KMS-11 (cell line): ENCODE measurements at regions not wholly inside any gene's neighbourhood (a gene's known extent, or its start where the extent isn't known, plus 50 kb on each side); places are given as distances from the start of the nearest gene placed in this dataset.

Experiments used
- H2AFZ ChIP-seq: fragments of 200-600 bp; sonication (generic); 2 replicates; pipeline ENCODE4 v1.6.1; 2016; ENCODE audit warnings: antibody characterized with exemption, mixed run types, low read depth
- H3K27ac ChIP-seq: fragments of 200-600 bp; sonication (generic); 2 replicates; pipeline ENCODE4 v1.6.1; 2016; ENCODE audit warnings: mild to moderate bottlenecking, mixed run types
- H3K27me3 ChIP-seq: fragments of 200-600 bp; sonication (generic); 2 replicates; pipeline ENCODE4 v1.6.1; 2017; ENCODE audit warnings: mild to moderate bottlenecking, low read depth, mixed run types, moderate library complexity; ENCODE audit not compliant: insufficient read depth
- H3K36me3 ChIP-seq: fragments of 200-600 bp; sonication (generic); 2 replicates; pipeline ENCODE4 v1.6.1; 2017; ENCODE audit warnings: mild to moderate bottlenecking, mixed run types; ENCODE audit not compliant: insufficient read depth
- H3K4me1 ChIP-seq: fragments of 200-600 bp; sonication (generic); 2 replicates; pipeline ENCODE4 v1.6.1; 2016; ENCODE audit warnings: mild to moderate bottlenecking, low read depth, mixed run types; ENCODE audit not compliant: poor library complexity, severe bottlenecking
- H3K4me2 ChIP-seq: fragments of 200-600 bp; sonication (generic); 2 replicates; pipeline ENCODE4 v1.7.0; 2016; ENCODE audit warnings: mild to moderate bottlenecking, mixed run types
- H3K4me3 ChIP-seq: fragments of 200-600 bp; sonication (generic); IDR thresholded peaks from 2 replicates; pipeline ENCODE4 v1.6.1; 2017; ENCODE audit warnings: low read depth, low read length, mixed read lengths; ENCODE audit not compliant: insufficient read depth
- H3K79me2 ChIP-seq: fragments of 200-600 bp; sonication (generic); 2 replicates; pipeline ENCODE4 v1.6.1; 2016; ENCODE audit warnings: low read depth, mixed run types; ENCODE audit not compliant: insufficient read depth
- H3K9ac ChIP-seq: fragments of 200-600 bp; sonication (generic); 2 replicates; pipeline ENCODE4 v1.6.1; 2016; ENCODE audit warnings: mild to moderate bottlenecking, mixed run types
- H4K20me1 ChIP-seq: fragments of 200-600 bp; sonication (generic); 2 replicates; pipeline ENCODE4 v1.6.1; 2016; ENCODE audit warnings: mild to moderate bottlenecking, mixed run types; ENCODE audit not compliant: insufficient read depth
- CTCF ChIP-seq: fragments of 200-600 bp; sonication (generic); conservative IDR thresholded peaks from 2 replicates; pipeline ENCODE4 v1.6.1; 2017; ENCODE audit warnings: low read depth, mild to moderate bottlenecking, antibody characterized with exemption, low read length, moderate library complexity, mixed read lengths

- Histone ChIP-seq H3K36me3 (no peaks in the 10 kb centered on the region), H4K20me1 (no peaks in the 10 kb centered on the region), H3K9ac (no peak overlapping the region), H3K4me2 (no peak overlapping the region), H3K79me2 (no peaks in the 10 kb centered on the region), H2AFZ (no peak overlapping the region), H3K4me1 (peaks cover 8% of the 10 kb centered on the region), H3K27me3 (no peaks in the 10 kb centered on the region), H3K4me3 (no peak overlapping the region), H3K27ac (no peak overlapping the region)
- TF ChIP-seq CTCF, result no peak
Observed at GRCh38 chr2:150232871-150233270, 254.6 kb downstream of the RND3 start.

GRCh38 chr2:150232321-150232720 lies 255.1 kb downstream of the RND3 start:
- peaks cover 8% of the 10 kb centered on the region for H3K4me1 ChIP-seq
- no peak for TF ChIP-seq CTCF
- no peak overlapping the region for H2AFZ ChIP-seq
- no peaks in the 10 kb centered on the region for H3K27me3 ChIP-seq
- no peak overlapping the region for H3K4me3 ChIP-seq
- H4K20me1 ChIP-seq, result no peaks in the 10 kb centered on the region
- H3K27ac ChIP-seq, result no peak overlapping the region
- no peaks in the 10 kb centered on the region for H3K36me3 ChIP-seq
- no peaks in the 10 kb centered on the region for H3K79me2 ChIP-seq
- H3K4me2 ChIP-seq, result no peak overlapping the region
- H3K9ac ChIP-seq, result no peak overlapping the region

GRCh38 chr2:150230616-150231015 lies 256.9 kb downstream of the RND3 start:
- no peaks in the 10 kb centered on the region for H3K36me3 ChIP-seq

GRCh38 chr2:150230004-150230403 lies 257.5 kb downstream of the RND3 start:
- Histone ChIP-seq H3K4me1 (peaks cover 2% of the 10 kb centered on the region), H3K4me2 (no peak overlapping the region), H3K4me3 (no peak overlapping the region)

More at GRCh38 chr2:150230616-150231015, 256.9 kb downstream of the RND3 start:
- Histone ChIP-seq H2AFZ (no peak overlapping the region), H3K4me3 (no peak overlapping the region), H3K4me1 (peaks cover 8% of the 10 kb centered on the region), H3K4me2 (no peak overlapping the region), H3K9ac (no peak overlapping the region), H3K79me2 (no peaks in the 10 kb centered on the region), H4K20me1 (no peaks in the 10 kb centered on the region), H3K27ac (no peak overlapping the region), H3K27me3 (no peaks in the 10 kb centered on the region)
- TF ChIP-seq CTCF, result no peak

More at GRCh38 chr2:150230004-150230403, 257.5 kb downstream of the RND3 start:
- no peak overlapping the region for H3K9ac ChIP-seq
- no peaks in the 10 kb centered on the region for H4K20me1 ChIP-seq
- no peaks in the 10 kb centered on the region for H3K79me2 ChIP-seq
- TF ChIP-seq CTCF, result no peak
- H3K27me3 ChIP-seq, result no peaks in the 10 kb centered on the region
- H3K27ac ChIP-seq, result no peak overlapping the region
- no peak overlapping the region for H2AFZ ChIP-seq
- H3K36me3 ChIP-seq, result no peaks in the 10 kb centered on the region
